Neural cell (in vitro differentiated cells): ENCODE measurements at regions not wholly inside any gene's neighbourhood (a gene's known extent, or its start where the extent isn't known, plus 50 kb on each side); places are given as distances from the start of the nearest gene placed in this dataset.

Source experiments
- H2AFZ ChIP-seq: fragments of 200-600, 300-800 bp; sonication (generic), shearing (Covaris generic); 2 replicates; pipeline ENCODE4 v1.6.0; 2014; ENCODE audit warnings: low read depth, mild to moderate bottlenecking, antibody characterized with exemption, low read length, moderate library complexity
- H3F3A ChIP-seq: fragments of 200-600 bp; shearing (Covaris generic); 2 replicates; pipeline ENCODE4 v1.6.1; 2016; ENCODE audit warnings: mild to moderate bottlenecking, moderate library complexity, mixed read lengths, antibody characterized with exemption, low read length; ENCODE audit not compliant: insufficient read depth, poor library complexity, severe bottlenecking
- H3K27ac ChIP-seq: fragments of 200-600, 300-800 bp; sonication (generic), shearing (Covaris generic); 2 replicates; pipeline ENCODE4 v1.5.1; 2014; ENCODE audit warnings: mild to moderate bottlenecking, low read length, moderate library complexity
- H3K27me3 ChIP-seq: fragments of 300-800, 200-600 bp; sonication (generic), shearing (Covaris generic); 2 replicates; pipeline ENCODE4 v1.6.0; 2014; ENCODE audit warnings: mild to moderate bottlenecking, low read depth, low read length, moderate library complexity; ENCODE audit not compliant: insufficient read depth
- H3K36me3 ChIP-seq: fragments of 300-800, 200-600 bp; sonication (generic), shearing (Covaris generic); 2 replicates; pipeline ENCODE4 v1.5.1; 2014; ENCODE audit warnings: mild to moderate bottlenecking, antibody characterized with exemption, low read length, moderate library complexity; ENCODE audit not compliant: insufficient read depth
- H3K4me2 ChIP-seq: fragments of 300-800, 200-600 bp; sonication (generic), shearing (Covaris generic); 2 replicates; pipeline ENCODE4 v1.6.0; 2014; ENCODE audit warnings: mild to moderate bottlenecking, low read length
- H3K4me3 ChIP-seq: fragments of 300-800, 200-600 bp; sonication (generic), shearing (Covaris generic); 2 replicates; pipeline ENCODE4 v1.5.1; 2014; ENCODE audit warnings: mild to moderate bottlenecking, low read length, moderate library complexity
- H3K79me2 ChIP-seq: fragments of 200-600 bp; shearing (Covaris generic); replicated peaks from 2 replicates; pipeline ENCODE4 v1.6.0; 2014; ENCODE audit warnings: mild to moderate bottlenecking, low read length, moderate library complexity; ENCODE audit not compliant: insufficient read depth
- H3K9ac ChIP-seq: fragments of 300-800, 200-600 bp; sonication (generic), shearing (Covaris generic); 2 replicates; pipeline ENCODE4 v1.6.1; 2016; ENCODE audit warnings: mild to moderate bottlenecking, low read length, mixed read lengths
- H3K9me2 ChIP-seq: fragments of 200-600 bp; shearing (Covaris generic); 2 replicates; pipeline ENCODE4 v1.6.1; 2016; ENCODE audit warnings: mild to moderate bottlenecking, low read length, mixed read lengths; ENCODE audit not compliant: insufficient read depth
- H3K9me3 ChIP-seq: fragments of 200-600, 300-800 bp; sonication (generic), shearing (Covaris generic); 2 replicates; pipeline ENCODE4 v1.6.1; 2016; ENCODE audit warnings: mild to moderate bottlenecking, mixed run types, low read length, moderate library complexity, mixed read lengths
- H4K20me1 ChIP-seq: fragments of 200-600 bp; shearing (Covaris generic); 2 replicates; pipeline ENCODE4 v1.6.1; 2016; ENCODE audit warnings: mild to moderate bottlenecking, mixed run types; ENCODE audit not compliant: insufficient read depth
- EP300 ChIP-seq: fragments of 450-650 bp; conservative IDR thresholded peaks from 2 replicates; pipeline ENCODE4 v1.6.1; 2014; ENCODE audit warnings: antibody characterized with exemption, mild to moderate bottlenecking, moderate library complexity; ENCODE audit not compliant: poor library complexity, severe bottlenecking
- EZH2 ChIP-seq: fragments of 200-600, 300-800 bp; shearing (Covaris generic), sonication (generic); IDR thresholded peaks from 2 replicates; pipeline ENCODE4 v1.6.1; 2014; ENCODE audit warnings: antibody characterized with exemption, low read length, borderline replicate concordance, mild to moderate bottlenecking; ENCODE audit not compliant: insufficient read depth, poor library complexity, severe bottlenecking
- MXI1 ChIP-seq: fragments of 450-650 bp; conservative IDR thresholded peaks from 2 replicates; pipeline ENCODE4 v1.6.1; 2014; ENCODE audit warnings: antibody characterized with exemption, mild to moderate bottlenecking; ENCODE audit not compliant: poor library complexity, severe bottlenecking
- POLR2AphosphoS5 ChIP-seq: IDR thresholded peaks from 2 replicates; pipeline ENCODE4 v1.6.1; 2012
- RAD21 ChIP-seq: fragments of 450-650 bp; conservative IDR thresholded peaks from 2 replicates; pipeline ENCODE4 v1.6.1; 2014; ENCODE audit warnings: antibody characterized with exemption, mild to moderate bottlenecking, moderate library complexity
- SMC3 ChIP-seq: fragments of 450-650 bp; conservative IDR thresholded peaks from 2 replicates; pipeline ENCODE4 v1.6.1; 2014; ENCODE audit warnings: antibody characterized with exemption, mild to moderate bottlenecking, moderate library complexity; ENCODE audit not compliant: poor library complexity
- TAF1 ChIP-seq: IDR thresholded peaks from 2 replicates; pipeline ENCODE4 v1.6.1; 2012; ENCODE audit warnings: low read depth
- TF ChIP-seq, protein P1 (sequence below): fragments of 450-650 bp; IDR thresholded peaks from 2 replicates; pipeline ENCODE4 v1.5.1; 2014; ENCODE audit warnings: antibody characterized with exemption, mild to moderate bottlenecking, moderate library complexity; ENCODE audit not compliant: poor library complexity, severe bottlenecking
- TF ChIP-seq, protein P2 (sequence below): IDR thresholded peaks from 2 replicates; pipeline ENCODE4 v1.6.1; 2012; ENCODE audit warnings: borderline replicate concordance

DNA sequence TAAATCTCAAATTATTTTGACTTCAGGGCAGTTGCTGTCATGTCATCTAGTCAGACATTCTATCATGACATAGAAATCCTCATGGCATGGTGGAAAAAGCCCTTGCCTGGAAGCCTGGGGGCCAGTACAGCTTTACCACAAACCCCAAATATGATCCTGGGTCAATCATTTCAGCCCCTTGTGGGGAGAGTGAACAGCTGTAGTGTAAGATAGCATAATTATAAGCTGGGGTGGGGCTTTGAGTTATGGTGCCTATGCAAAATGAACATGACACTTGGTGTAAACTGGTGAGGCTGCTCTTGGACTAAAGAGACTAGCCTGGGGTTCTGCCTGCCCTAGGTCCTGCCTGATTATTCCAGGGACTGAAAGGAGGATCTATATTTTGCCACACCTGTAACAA lies 207.7 kb upstream of the DDHD1 start:
- Histone ChIP-seq H3K9me2 (no peaks in the 10 kb centered on the region), H3K27ac (no peak overlapping the region), H3K4me3 (no peak overlapping the region), H3K36me3 (no peaks in the 10 kb centered on the region), H3K9me3 (no peaks in the 10 kb centered on the region), H3K79me2 (no peaks in the 10 kb centered on the region), H3K4me2 (no peak overlapping the region), H3F3A (no peaks in the 10 kb centered on the region), H3K9ac (no peak overlapping the region), H4K20me1 (no peaks in the 10 kb centered on the region), H2AFZ (no peak overlapping the region), H3K27me3 (no peaks in the 10 kb centered on the region)
- TF ChIP-seq EZH2, result no peak
- TF ChIP-seq, protein P1, sequence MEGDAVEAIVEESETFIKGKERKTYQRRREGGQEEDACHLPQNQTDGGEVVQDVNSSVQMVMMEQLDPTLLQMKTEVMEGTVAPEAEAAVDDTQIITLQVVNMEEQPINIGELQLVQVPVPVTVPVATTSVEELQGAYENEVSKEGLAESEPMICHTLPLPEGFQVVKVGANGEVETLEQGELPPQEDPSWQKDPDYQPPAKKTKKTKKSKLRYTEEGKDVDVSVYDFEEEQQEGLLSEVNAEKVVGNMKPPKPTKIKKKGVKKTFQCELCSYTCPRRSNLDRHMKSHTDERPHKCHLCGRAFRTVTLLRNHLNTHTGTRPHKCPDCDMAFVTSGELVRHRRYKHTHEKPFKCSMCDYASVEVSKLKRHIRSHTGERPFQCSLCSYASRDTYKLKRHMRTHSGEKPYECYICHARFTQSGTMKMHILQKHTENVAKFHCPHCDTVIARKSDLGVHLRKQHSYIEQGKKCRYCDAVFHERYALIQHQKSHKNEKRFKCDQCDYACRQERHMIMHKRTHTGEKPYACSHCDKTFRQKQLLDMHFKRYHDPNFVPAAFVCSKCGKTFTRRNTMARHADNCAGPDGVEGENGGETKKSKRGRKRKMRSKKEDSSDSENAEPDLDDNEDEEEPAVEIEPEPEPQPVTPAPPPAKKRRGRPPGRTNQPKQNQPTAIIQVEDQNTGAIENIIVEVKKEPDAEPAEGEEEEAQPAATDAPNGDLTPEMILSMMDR, result no peak
- TF ChIP-seq, protein P2, sequence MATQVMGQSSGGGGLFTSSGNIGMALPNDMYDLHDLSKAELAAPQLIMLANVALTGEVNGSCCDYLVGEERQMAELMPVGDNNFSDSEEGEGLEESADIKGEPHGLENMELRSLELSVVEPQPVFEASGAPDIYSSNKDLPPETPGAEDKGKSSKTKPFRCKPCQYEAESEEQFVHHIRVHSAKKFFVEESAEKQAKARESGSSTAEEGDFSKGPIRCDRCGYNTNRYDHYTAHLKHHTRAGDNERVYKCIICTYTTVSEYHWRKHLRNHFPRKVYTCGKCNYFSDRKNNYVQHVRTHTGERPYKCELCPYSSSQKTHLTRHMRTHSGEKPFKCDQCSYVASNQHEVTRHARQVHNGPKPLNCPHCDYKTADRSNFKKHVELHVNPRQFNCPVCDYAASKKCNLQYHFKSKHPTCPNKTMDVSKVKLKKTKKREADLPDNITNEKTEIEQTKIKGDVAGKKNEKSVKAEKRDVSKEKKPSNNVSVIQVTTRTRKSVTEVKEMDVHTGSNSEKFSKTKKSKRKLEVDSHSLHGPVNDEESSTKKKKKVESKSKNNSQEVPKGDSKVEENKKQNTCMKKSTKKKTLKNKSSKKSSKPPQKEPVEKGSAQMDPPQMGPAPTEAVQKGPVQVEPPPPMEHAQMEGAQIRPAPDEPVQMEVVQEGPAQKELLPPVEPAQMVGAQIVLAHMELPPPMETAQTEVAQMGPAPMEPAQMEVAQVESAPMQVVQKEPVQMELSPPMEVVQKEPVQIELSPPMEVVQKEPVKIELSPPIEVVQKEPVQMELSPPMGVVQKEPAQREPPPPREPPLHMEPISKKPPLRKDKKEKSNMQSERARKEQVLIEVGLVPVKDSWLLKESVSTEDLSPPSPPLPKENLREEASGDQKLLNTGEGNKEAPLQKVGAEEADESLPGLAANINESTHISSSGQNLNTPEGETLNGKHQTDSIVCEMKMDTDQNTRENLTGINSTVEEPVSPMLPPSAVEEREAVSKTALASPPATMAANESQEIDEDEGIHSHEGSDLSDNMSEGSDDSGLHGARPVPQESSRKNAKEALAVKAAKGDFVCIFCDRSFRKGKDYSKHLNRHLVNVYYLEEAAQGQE, result no peak
- no peak for TF ChIP-seq RAD21
- TF ChIP-seq EP300, result no peak
- TF ChIP-seq POLR2AphosphoS5, result no peak
- TF ChIP-seq MXI1, result no peak
- no peak for TF ChIP-seq SMC3
- TF ChIP-seq TAF1, result no peak

DNA sequence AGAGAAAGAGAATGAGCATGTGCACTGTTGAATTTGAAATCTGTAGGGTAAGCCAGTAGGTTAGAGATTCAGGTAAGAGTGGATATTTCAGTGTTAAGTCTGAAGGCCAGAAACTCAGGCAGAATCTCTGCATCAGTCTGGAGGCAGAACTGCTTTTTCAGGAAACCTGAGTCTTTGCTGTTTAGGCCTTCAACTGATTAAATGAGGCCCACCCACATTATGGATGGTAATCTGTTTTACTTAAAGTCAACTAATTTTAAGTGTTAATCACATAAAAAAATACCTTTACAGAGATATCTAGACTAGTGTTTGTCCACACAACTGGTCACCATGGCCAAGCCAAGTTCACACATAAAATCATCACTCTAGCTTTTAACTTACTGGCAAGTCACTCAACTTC lies 205.0 kb upstream of the DDHD1 start:
- TF ChIP-seq, protein P2, result no peak
- TF ChIP-seq POLR2AphosphoS5 (no peak), EZH2 (no peak), MXI1 (no peak), RAD21 (no peak)
- Histone ChIP-seq H2AFZ (no peak overlapping the region), H3K79me2 (no peaks in the 10 kb centered on the region)

More for the DNA sequence above, 205.0 kb upstream of the DDHD1 start:
- H3K27me3 ChIP-seq, result no peaks in the 10 kb centered on the region
- H4K20me1 ChIP-seq, result no peaks in the 10 kb centered on the region
- no peak overlapping the region for H3K4me3 ChIP-seq
- no peak overlapping the region for H3K27ac ChIP-seq
- H3K4me2 ChIP-seq, result no peak overlapping the region
- H3K9me3 ChIP-seq, result no peaks in the 10 kb centered on the region
- H3K9me2 ChIP-seq, result no peaks in the 10 kb centered on the region
- no peaks in the 10 kb centered on the region for H3F3A ChIP-seq
- H3K36me3 ChIP-seq, result no peaks in the 10 kb centered on the region
- H3K9ac ChIP-seq, result no peak overlapping the region
